ENCODE measurements at regions not wholly inside any gene's neighbourhood (a gene's known extent, or its start where the extent isn't known, plus 50 kb on each side); places are given as distances from the start of the nearest gene placed in this dataset.

DNA sequence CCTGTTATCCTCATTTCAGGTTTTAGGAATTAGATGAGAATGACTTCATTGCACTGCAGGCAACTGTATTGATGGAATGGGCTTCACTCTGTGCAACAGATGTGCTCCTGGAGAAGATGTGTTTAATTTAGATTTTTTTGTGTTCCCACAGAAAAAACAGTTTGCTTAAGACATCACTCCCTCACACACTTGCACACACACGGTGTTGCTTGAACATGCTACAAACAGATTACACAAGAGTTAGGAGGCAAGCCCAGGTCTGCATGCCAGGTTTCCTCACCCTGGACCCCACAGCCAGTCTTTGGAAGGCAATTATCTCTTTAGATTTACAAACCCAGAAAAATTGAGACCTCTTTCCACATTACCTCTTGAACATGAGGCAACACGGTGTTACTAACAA lies 93.7 kb upstream of the KLHL29 start:
- no peak for DNase-seq

- no peak for DNase-seq
Observed at GRCh38 chr2:23292024-23292423, 93.0 kb upstream of the KLHL29 start.

DNA sequence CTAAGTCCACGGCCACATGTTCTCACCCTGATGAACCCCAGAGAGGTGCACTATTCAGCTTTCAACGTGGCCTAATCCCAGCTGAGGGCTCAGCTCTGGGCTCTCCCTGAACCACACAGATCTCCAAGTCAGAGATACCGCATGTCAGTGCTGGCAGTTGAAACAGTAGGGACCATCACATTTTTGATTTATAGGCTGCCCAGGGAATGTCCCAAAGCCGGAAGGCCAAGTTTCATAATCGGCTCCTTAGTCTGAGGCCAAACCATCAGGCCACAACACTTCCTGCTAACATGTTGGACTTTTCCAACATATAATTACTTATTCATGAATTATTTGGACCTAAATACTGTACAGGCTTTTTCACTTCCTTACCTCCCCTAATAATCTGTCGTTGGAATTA lies 91.9 kb upstream of the KLHL29 start:
- no peak for DNase-seq

- no peak for DNase-seq
Observed at GRCh38 chr2:23293731-23294130, 91.2 kb upstream of the KLHL29 start.

GRCh38 chr2:23294238-23294637 lies 90.7 kb upstream of the KLHL29 start:
- no peak for DNase-seq

- DNase-seq: no peak
Observed at GRCh38 chr2:23296691-23297090, 88.3 kb upstream of the KLHL29 start.

GRCh38 chr2:23297112-23297511 lies 87.9 kb upstream of the KLHL29 start:
- DNase-seq: no peak

- DNase-seq: no peak
Observed at GRCh38 chr2:23298551-23298950, 86.4 kb upstream of the KLHL29 start.

GRCh38 chr2:23299476-23300195 lies 85.3 kb upstream of the KLHL29 start:
- no peak for DNase-seq

DNA sequence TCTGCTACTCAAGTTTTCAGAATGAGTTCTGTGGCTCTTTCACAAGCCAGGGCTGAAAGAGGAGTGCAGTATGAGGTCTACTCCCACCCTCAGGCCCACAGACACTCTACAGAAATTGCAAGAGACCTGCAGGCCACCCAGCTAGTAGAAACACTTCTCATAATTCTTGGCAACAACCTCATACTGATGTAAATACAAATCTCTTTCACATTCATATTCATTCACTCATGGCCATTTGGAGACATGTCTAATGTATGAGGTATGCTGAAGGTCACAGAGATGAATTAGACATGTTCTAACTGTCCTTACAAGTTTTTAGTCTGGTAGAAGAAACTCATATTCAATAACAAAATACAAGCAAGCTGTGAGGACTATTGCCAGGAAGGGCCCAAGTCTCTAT lies 83.8 kb upstream of the KLHL29 start:
- no peak for DNase-seq

DNA sequence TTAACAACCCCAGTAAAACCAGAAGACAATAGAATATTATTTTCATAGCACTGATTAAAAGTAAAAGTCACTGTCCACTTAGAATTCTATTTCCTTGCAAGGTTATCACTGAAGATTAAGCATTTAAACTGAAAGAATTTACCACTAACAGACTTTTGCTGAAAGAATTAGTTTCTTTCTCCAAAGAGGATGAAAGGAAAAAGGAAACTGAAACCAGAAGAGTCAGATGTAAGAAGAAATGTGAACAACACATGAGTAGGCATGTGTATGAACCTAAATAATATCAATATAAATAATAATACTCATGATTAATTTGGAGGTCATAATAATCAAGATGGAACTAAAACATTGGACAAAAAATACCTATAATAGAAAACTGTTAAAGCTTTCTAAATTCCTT lies 82.4 kb upstream of the KLHL29 start:
- DNase-seq: no peak

GRCh38 chr2:23306401-23306800 lies 78.6 kb upstream of the KLHL29 start:
- DNase-seq: no peak

DNA sequence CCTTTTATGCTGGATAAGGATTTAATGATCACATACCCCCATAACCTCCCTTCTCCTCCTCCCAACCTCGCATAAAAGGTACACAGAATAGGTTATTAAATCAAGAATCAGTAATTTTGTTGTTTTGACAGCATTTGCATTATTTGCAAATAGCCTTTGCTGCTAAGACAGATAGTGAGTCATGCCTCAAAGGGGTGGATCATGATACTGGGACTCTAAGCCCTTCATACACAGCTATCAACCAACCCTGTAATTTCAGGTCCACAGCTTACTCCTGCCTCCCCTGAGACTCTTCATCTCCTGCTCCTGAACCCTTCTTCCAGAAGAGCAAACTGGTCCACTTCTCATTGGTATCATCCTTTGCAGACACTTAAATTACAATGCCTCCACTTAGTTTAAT lies 73.8 kb upstream of the KLHL29 start:
- no peak for DNase-seq

GRCh38 chr2:23312996-23313606 lies 71.9 kb upstream of the KLHL29 start:
- no peak for DNase-seq

- DNase-seq: no peak
Observed at GRCh38 chr2:23314687-23315086, 70.3 kb upstream of the KLHL29 start.

GRCh38 chr2:23320058-23320457 lies 64.9 kb upstream of the KLHL29 start:
- no peak for DNase-seq

DNA sequence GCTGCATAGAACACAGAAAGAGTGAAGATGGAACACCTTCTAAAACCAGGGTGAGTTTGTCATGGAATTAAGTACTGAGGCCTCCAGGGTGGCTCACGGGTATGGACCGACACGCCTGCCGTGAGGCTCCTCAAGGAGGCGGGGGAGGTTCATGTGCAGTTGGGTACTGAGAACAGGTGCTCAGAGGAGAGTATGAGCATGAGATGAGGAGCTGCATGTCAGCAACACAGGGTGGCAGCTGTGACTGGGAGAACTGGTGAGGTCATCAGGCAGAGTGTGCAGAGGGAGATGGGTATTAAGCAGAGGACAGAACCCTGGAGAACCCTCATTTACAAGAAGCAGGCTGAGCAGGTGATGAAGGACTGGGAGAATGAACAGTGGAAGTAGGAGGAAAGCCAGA lies 63.2 kb upstream of the KLHL29 start:
- DNase-seq: no peak

DNA sequence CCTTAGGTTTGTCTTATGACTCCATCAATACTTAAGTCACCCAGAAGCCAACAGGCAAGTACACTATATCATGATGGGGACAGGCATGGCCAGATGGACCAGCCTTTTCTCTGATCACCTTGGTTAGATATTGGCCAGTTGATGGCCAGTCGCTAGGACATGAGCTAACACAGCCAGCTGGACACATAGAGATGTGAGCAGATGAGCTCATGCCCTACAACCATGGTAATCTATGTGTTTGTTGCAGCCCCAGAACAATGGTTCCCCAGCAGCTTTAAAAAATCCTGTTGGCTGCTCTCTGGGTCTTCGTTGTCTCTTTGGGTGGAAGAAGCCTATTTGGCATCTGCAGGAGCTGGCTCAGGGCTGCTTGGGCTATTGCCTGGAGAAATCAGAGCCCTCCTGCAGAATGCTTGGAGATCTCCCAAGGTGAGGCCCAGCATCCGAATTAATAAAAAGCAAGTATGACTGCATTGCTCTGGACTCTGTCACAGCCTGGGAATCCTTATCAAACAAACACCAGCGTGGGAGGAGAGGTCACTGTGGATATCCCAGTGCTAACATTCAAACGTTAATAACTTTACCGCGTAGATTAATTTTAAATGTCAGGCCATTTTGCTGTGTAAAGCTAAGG lies 62.3 kb upstream of the KLHL29 start:
- DNase-seq: no peak

DNA sequence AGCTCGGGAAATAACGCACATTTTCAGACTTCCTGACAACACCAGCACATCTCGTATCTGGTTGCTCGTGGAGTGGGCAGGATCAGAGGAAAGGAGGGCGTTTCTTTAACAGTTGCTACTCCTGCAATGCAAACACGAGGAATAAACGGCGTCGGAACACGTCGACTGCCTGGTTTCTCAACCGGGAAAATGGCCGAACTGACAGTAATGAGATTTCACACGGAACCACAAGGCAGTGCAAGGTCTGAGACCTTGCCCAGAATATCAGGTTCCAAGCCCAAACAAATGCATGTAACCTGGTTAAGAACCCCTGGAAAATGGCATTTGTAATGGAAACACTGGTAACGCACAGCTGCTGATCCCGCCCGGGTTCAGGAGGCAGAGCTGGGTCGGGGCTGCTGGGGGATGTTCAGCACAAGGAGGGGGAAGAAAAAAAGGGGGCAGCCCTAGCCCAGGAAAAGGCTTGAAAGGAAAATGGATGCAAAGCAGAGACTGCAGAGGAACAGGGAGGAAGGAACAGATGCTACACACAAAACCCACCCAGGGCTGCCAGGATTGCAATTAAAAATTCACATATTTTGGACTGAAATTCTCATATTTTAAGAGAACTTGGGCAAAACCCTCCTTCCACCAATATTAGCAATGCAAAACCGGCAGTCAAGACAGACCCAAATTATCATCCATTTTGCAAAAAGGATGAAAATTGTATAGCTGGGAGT lies 61.6 kb upstream of the KLHL29 start:
- no peak for DNase-seq

- DNase-seq: no peak
Observed at GRCh38 chr2:23323917-23324680, 60.9 kb upstream of the KLHL29 start.

- no peak for DNase-seq
Observed at GRCh38 chr2:23326330-23326729, 58.6 kb upstream of the KLHL29 start.

GRCh38 chr2:23327416-23327815 lies 57.6 kb upstream of the KLHL29 start:
- no peak for DNase-seq

GRCh38 chr2:23327887-23328286 lies 57.1 kb upstream of the KLHL29 start:
- no peak for DNase-seq
